Breast epithelium (tissue), 4 donors: ENCODE measurements at regions not wholly inside any gene's neighbourhood (a gene's known extent, or its start where the extent isn't known, plus 50 kb on each side); places are given as distances from the start of the nearest gene placed in this dataset.

ENCODE experiments used
- DNase-seq, 2 donors: peaks; one replicate each; pipeline ENCODE4 v3.0.0-alpha.2; 2019; ENCODE audit warnings: low spot score in 2 of 2
- H3K27ac ChIP-seq, 2 donors: fragments of 200-600 bp; sonication (generic) in 1 of 2; one replicate each; pipeline ENCODE4 v1.5.1; 2016 to 2019; ENCODE audit warnings: mild to moderate bottlenecking in 1 of 2
- H3K27me3 ChIP-seq, 2 donors: fragments of 200-600 bp; sonication (generic) in 1 of 2; one replicate each; pipeline versions ENCODE4 v1.5.1 to v1.6.0; 2017 to 2019; ENCODE audit warnings: control low read depth in 1 of 2, mild to moderate bottlenecking in 1 of 2
- H3K36me3 ChIP-seq: fragments of 200-600 bp; one replicate; pipeline ENCODE4 v1.5.1; 2019
- H3K4me1 ChIP-seq, 2 donors: fragments of 200-600 bp; sonication (generic); one replicate each; pipeline ENCODE4 v1.5.1; 2016 to 2019; ENCODE audit warnings: control low read depth in 1 of 2
- H3K4me3 ChIP-seq, 3 donors: fragments of 200-600 bp; sonication (generic); 1 replicate in 2 of 3; 2 replicates in 1 of 3; pipeline ENCODE4 v1.5.1; 2016 to 2019; ENCODE audit warnings: mild to moderate bottlenecking in 3 of 3, moderate library complexity in 2 of 3
- H3K9me3 ChIP-seq, 2 donors: fragments of 200-600 bp; sonication (generic) in 1 of 2; one replicate each; pipeline ENCODE4 v1.5.1; 2016 to 2019; ENCODE audit warnings: control low read depth in 1 of 2
- CTCF ChIP-seq, 3 donors: fragments of 450-650 bp; IDR thresholded peaks; one replicate each; pipeline ENCODE4 v1.5.1; 2016 to 2017; ENCODE audit warnings: antibody characterized with exemption in 3 of 3, mild to moderate bottlenecking in 3 of 3, moderate library complexity in 3 of 3
- POLR2A ChIP-seq: fragments of 450-650 bp; IDR thresholded peaks from one replicate; pipeline ENCODE4 v1.6.1; 2016; ENCODE audit warnings: antibody characterized with exemption, mild to moderate bottlenecking, moderate library complexity
- POLR2AphosphoS5 ChIP-seq, 3 donors: sonication (generic); formaldehyde crosslinking; IDR thresholded peaks; one replicate each; pipeline ENCODE4 v1.6.1; 2017; ENCODE audit warnings: antibody characterized with exemption in 3 of 3
- intact Hi-C: fragments of 100-400 bp; cut with DNase I; formaldehyde crosslinking; loops from one replicate; pipeline ENCODE4 v1.15.1; 2023; ENCODE audit warnings: low total_unique reads

GRCh38 chr10:31720546-31720945 lies 208.1 kb downstream of the ARHGAP12 start:
- DNase-seq = no peak
- Histone ChIP-seq H3K36me3 (no peaks in the 10 kb centered on the region), H3K27ac (no peak overlapping the region), H3K4me1 (no peaks in the 10 kb centered on the region), H3K4me3 (no peak overlapping the region), H3K9me3 (no peaks in the 10 kb centered on the region), H3K27me3 (no peaks in the 10 kb centered on the region)
- TF ChIP-seq POLR2AphosphoS5 (IDR thresholded peaks at IDR 0.05) = no peak
- no peak for TF ChIP-seq CTCF (IDR thresholded peaks at IDR 0.05)
- no peak for TF ChIP-seq POLR2A
- intact Hi-C loops = no loop called here

GRCh38 chr10:31709476-31709875 lies 219.2 kb downstream of the ARHGAP12 start:
- peaks cover 0 to 10% of the 10 kb centered on the region in 2 donors for H3K9me3 ChIP-seq
- TF ChIP-seq POLR2A (no peak), POLR2AphosphoS5 (IDR thresholded peaks at IDR 0.05) (no peak), CTCF (IDR thresholded peaks at IDR 0.05) (no peak)
- H3K27me3 ChIP-seq = no peaks in the 10 kb centered on the region
- H3K36me3 ChIP-seq = no peaks in the 10 kb centered on the region
- no peak overlapping the region for H3K4me3 ChIP-seq
- intact Hi-C loops = no loop called here
- H3K27ac ChIP-seq = peak overlapping the region in 1 of 2 donors; percentile 91
- peaks cover 6 to 11% of the 10 kb centered on the region in 2 donors for H3K4me1 ChIP-seq
- no peak for DNase-seq

GRCh38 chr10:31709028-31709427 lies 219.6 kb downstream of the ARHGAP12 start:
- H3K27ac ChIP-seq = peak overlapping the region; percentile 59 to 91
- H3K4me1 ChIP-seq = peaks cover 6 to 11% of the 10 kb centered on the region in 2 donors

GRCh38 chr10:31708474-31708873 lies 220.2 kb downstream of the ARHGAP12 start:
- H3K27ac ChIP-seq = peak overlapping the region; percentile 59 to 91
- no peak for DNase-seq
- TF ChIP-seq CTCF (IDR thresholded peaks at IDR 0.05) (no peak), POLR2AphosphoS5 (IDR thresholded peaks at IDR 0.05) (no peak)
- H3K4me1 ChIP-seq = peaks cover 6 to 11% of the 10 kb centered on the region in 2 donors
- peaks cover 0 to 10% of the 10 kb centered on the region in 2 donors for H3K9me3 ChIP-seq
- H3K4me3 ChIP-seq = no peak overlapping the region
- intact Hi-C loops = no loop called here
- H3K36me3 ChIP-seq = no peaks in the 10 kb centered on the region
- H3K27me3 ChIP-seq = no peaks in the 10 kb centered on the region

More at GRCh38 chr10:31709028-31709427, 219.6 kb downstream of the ARHGAP12 start:
- Histone ChIP-seq H3K4me3 (no peak overlapping the region), H3K9me3 (peaks cover 0 to 10% of the 10 kb centered on the region in 2 donors), H3K36me3 (no peaks in the 10 kb centered on the region), H3K27me3 (no peaks in the 10 kb centered on the region)
- no peak for TF ChIP-seq POLR2AphosphoS5 (IDR thresholded peaks at IDR 0.05)
- no peak for TF ChIP-seq CTCF (IDR thresholded peaks at IDR 0.05)
- no peak for TF ChIP-seq POLR2A
- no peak for DNase-seq
- intact Hi-C loops = no loop called here

- Histone ChIP-seq H3K9me3 (peaks cover 0 to 10% of the 10 kb centered on the region in 2 donors), H3K27ac (peak overlapping the region; percentile 59 to 91), H3K4me3 (peak overlapping the region in 1 of 3 donors; percentile 35), H3K27me3 (no peaks in the 10 kb centered on the region), H3K4me1 (peaks cover 6 to 11% of the 10 kb centered on the region in 2 donors), H3K36me3 (no peaks in the 10 kb centered on the region)
- intact Hi-C loops = no loop called here
- no peak for DNase-seq
- TF ChIP-seq CTCF (IDR thresholded peaks at IDR 0.05) = no peak
- TF ChIP-seq POLR2A = no peak
- TF ChIP-seq POLR2AphosphoS5 (IDR thresholded peaks at IDR 0.05) = no peak
Observed at GRCh38 chr10:31708046-31708445, 220.6 kb downstream of the ARHGAP12 start.
